MM.1S (cell line): ENCODE measurements at regions not wholly inside any gene's neighbourhood (a gene's known extent, or its start where the extent isn't known, plus 50 kb on each side); places are given as distances from the start of the nearest gene placed in this dataset.

Experiments
- CTCF ChIP-seq: fragments of 300-600 bp; sonication (generic); IDR thresholded peaks from 2 replicates; pipeline ENCODE4 v1.5.1; 2016; ENCODE audit warnings: antibody characterized with exemption, low read length, mixed read lengths
- EZH2 ChIP-seq: fragments of 300-600 bp; sonication (generic); optimal IDR thresholded peaks from 2 replicates; pipeline ENCODE3; 2017; ENCODE audit warnings: low read depth, mild to moderate bottlenecking, antibody characterized with exemption, low read length, mixed read lengths
- EZH2phosphoT487 ChIP-seq: fragments of 300-600 bp; sonication (generic); IDR thresholded peaks from 2 replicates; pipeline ENCODE4 v1.6.1; 2018; ENCODE audit warnings: antibody characterized with exemption, low read length

- TF ChIP-seq CTCF (no peak), EZH2 (no peak), EZH2phosphoT487 (no peak)
Measured at GRCh38 chr2:6769346-6769745, 96.4 kb downstream of the CMPK2 start.
